Activated CD4-positive, alpha-beta T cell treated with anti-CD3 and anti-CD28 coated beads for 4 hours (primary cell): ENCODE measurements at regions not wholly inside any gene's neighbourhood (a gene's known extent, or its start where the extent isn't known, plus 50 kb on each side); places are given as distances from the start of the nearest gene placed in this dataset.

Source experiments
- DNase-seq, 2 donors: peaks; one replicate each; pipeline ENCODE4 v3.0.0-alpha.2; 2020

GRCh38 chr2:64858541-64859311, 130.5 kb upstream of the SLC1A4 start:
- no peak for DNase-seq

- no peak for DNase-seq
These were observed 129.6 kb upstream of the SLC1A4 start for GRCh38 chr2:64859312-64860212.

GRCh38 chr2:64860276-64860885, 128.8 kb upstream of the SLC1A4 start:
- no peak for DNase-seq

- no peak for DNase-seq
These were observed 128.3 kb upstream of the SLC1A4 start for GRCh38 chr2:64860936-64861335.

- no peak for DNase-seq
These were observed 127.5 kb upstream of the SLC1A4 start for GRCh38 chr2:64861452-64862397.

- no peak for DNase-seq
These were observed 126.6 kb upstream of the SLC1A4 start for GRCh38 chr2:64862623-64863022.

- DNase-seq = no peak
These were observed 125.9 kb upstream of the SLC1A4 start for GRCh38 chr2:64863097-64863820.

- DNase-seq = peak; percentile 62 to 65
These were observed 123.9 kb upstream of the SLC1A4 start for GRCh38 chr2:64865073-64865830.

GRCh38 chr2:64865831-64866345, 123.3 kb upstream of the SLC1A4 start:
- DNase-seq = no peak

- no peak for DNase-seq
These were observed 122.4 kb upstream of the SLC1A4 start for GRCh38 chr2:64866797-64867196.

- DNase-seq = no peak
These were observed 121.8 kb upstream of the SLC1A4 start for GRCh38 chr2:64867253-64867996.

GRCh38 chr2:64869126-64869525, 120.1 kb upstream of the SLC1A4 start:
- no peak for DNase-seq

GRCh38 chr2:64873472-64873924, 115.7 kb upstream of the SLC1A4 start:
- peak; percentile 67 to 82 for DNase-seq

GRCh38 chr2:64874593-64874992, 114.6 kb upstream of the SLC1A4 start:
- DNase-seq = no peak

GRCh38 chr2:64875368-64875767, 113.8 kb upstream of the SLC1A4 start:
- no peak for DNase-seq

GRCh38 chr2:64876137-64876647, 113.0 kb upstream of the SLC1A4 start:
- DNase-seq = no peak

GRCh38 chr2:64879745-64880144, 109.5 kb upstream of the SLC1A4 start:
- DNase-seq = no peak

GRCh38 chr2:64880193-64880951, 108.8 kb upstream of the SLC1A4 start:
- no peak for DNase-seq

GRCh38 chr2:64881037-64881492, 108.1 kb upstream of the SLC1A4 start:
- DNase-seq = no peak
